Vagina (tissue), 2 donors: ENCODE measurements at regions not wholly inside any gene's neighbourhood (a gene's known extent, or its start where the extent isn't known, plus 50 kb on each side); places are given as distances from the start of the nearest gene placed in this dataset.

Experiments
- DNase-seq, 2 donors: peaks; one replicate each; pipeline ENCODE4 v3.0.0-alpha.2; 2017; ENCODE audit errors: extremely low spot score in 2 of 2
- H3K27ac ChIP-seq: fragments of 200-600 bp; sonication (generic); one replicate; pipeline ENCODE4 v1.5.1; 2019
- H3K27me3 ChIP-seq: fragments of 200-600 bp; sonication (generic); one replicate; pipeline ENCODE4 v1.5.1; 2019
- H3K36me3 ChIP-seq, 2 donors: fragments of 200-600 bp; sonication (generic); one replicate each; pipeline ENCODE4 v1.5.1; 2017 to 2019
- H3K4me1 ChIP-seq: fragments of 200-600 bp; sonication (generic); one replicate; pipeline ENCODE4 v1.5.1; 2019
- H3K4me3 ChIP-seq, 2 donors: fragments of 200-600 bp; sonication (generic); 1 replicate in 1 of 2; 2 replicates in 1 of 2; pipeline ENCODE4 v1.5.1; 2016 to 2019
- H3K9me3 ChIP-seq: fragments of 200-600 bp; sonication (generic); one replicate; pipeline ENCODE4 v1.5.1; 2019
- CTCF ChIP-seq, 3 experiments: fragments of 450-650 bp in 2 of 3; fragments of 200-600 bp in 1 of 3; sonication (generic) in 1 of 3; IDR thresholded peaks; one replicate each; pipeline ENCODE4 v1.5.1; 2017 to 2019; ENCODE audit warnings: antibody characterized with exemption in 3 of 3, mild to moderate bottlenecking in 2 of 3, moderate library complexity in 2 of 3
- POLR2A ChIP-seq, 2 donors: fragments of 450-650 bp; IDR thresholded peaks; one replicate each; pipeline ENCODE4 v1.6.1; 2017; ENCODE audit warnings: antibody characterized with exemption in 2 of 2, mild to moderate bottlenecking in 2 of 2, moderate library complexity in 2 of 2
- POLR2AphosphoS5 ChIP-seq, 2 donors: sonication (generic); formaldehyde crosslinking; IDR thresholded peaks; one replicate each; pipeline ENCODE4 v1.9.0; 2017; ENCODE audit warnings: antibody characterized with exemption in 2 of 2, mild to moderate bottlenecking in 2 of 2, low read depth in 1 of 2; ENCODE audit not compliant: insufficient read depth in 1 of 2
- intact Hi-C: fragments of 100-400 bp; cut with DNase I; formaldehyde crosslinking; loops from one replicate; pipeline ENCODE4 v1.15.1; 2023

GRCh38 chr1:221286399-221286798 lies 407.2 kb downstream of the HLX start:
- no peaks in the 10 kb centered on the region for H3K9me3 ChIP-seq
- intact Hi-C loops, result loop anchor here (10.0 kb wide), 1 partner anchor 88 kb away; no protein-coding TSS in a partner anchor
- no peak overlapping the region for H3K4me3 ChIP-seq
- no peaks in the 10 kb centered on the region for H3K36me3 ChIP-seq
- TF ChIP-seq POLR2AphosphoS5 (IDR thresholded peaks at IDR 0.05; ENCODE audit: insufficient read depth in 1 of 2, low read depth in 1 of 2), result no peak
- no peak for TF ChIP-seq CTCF (IDR thresholded peaks at IDR 0.05)
- TF ChIP-seq POLR2A (IDR thresholded peaks at IDR 0.05), result no peak
- no peaks in the 10 kb centered on the region for H3K27me3 ChIP-seq
- DNase-seq, result no peak
- H3K4me1 ChIP-seq, result peaks cover 11% of the 10 kb centered on the region
- no peak overlapping the region for H3K27ac ChIP-seq

- Histone ChIP-seq H3K27me3 (no peaks in the 10 kb centered on the region), H3K9me3 (no peaks in the 10 kb centered on the region), H3K27ac (no peak overlapping the region), H3K4me1 (no peaks in the 10 kb centered on the region), H3K4me3 (no peak overlapping the region), H3K36me3 (no peaks in the 10 kb centered on the region)
- TF ChIP-seq POLR2AphosphoS5 (IDR thresholded peaks at IDR 0.05; ENCODE audit: insufficient read depth in 1 of 2, low read depth in 1 of 2) (no peak), POLR2A (IDR thresholded peaks at IDR 0.05) (no peak), CTCF (IDR thresholded peaks at IDR 0.05) (no peak)
- DNase-seq, result no peak
- intact Hi-C loops, result loop anchor here (10.0 kb wide), 1 partner anchor 86 kb away; no protein-coding TSS in a partner anchor
Measured at GRCh38 chr1:221289103-221289502, 409.9 kb downstream of the HLX start.

DNA sequence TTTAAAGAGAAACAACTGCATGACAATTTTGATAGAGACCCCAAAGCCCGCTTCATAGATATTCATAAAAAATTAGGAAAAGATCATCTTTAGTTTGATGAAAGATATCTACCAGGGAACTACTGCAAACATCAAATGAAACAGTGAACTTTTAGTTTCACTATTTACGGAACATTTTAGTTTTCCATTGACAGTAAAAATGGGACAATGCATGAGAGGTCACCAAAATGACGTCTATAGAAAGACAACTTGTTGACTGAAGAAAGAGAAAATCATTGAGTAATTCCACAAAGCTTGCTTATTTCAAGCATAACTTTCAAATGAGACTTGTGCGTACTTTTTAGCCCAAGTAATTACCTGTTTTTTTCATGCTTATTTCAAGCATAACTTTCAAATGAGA lies 411.4 kb downstream of the HLX start:
- H3K36me3 ChIP-seq, result no peaks in the 10 kb centered on the region
- no peak for DNase-seq
- no peak overlapping the region for H3K27ac ChIP-seq
- TF ChIP-seq CTCF (IDR thresholded peaks at IDR 0.05), result no peak
- TF ChIP-seq POLR2AphosphoS5 (IDR thresholded peaks at IDR 0.05; ENCODE audit: insufficient read depth in 1 of 2, low read depth in 1 of 2), result no peak
- no peak for TF ChIP-seq POLR2A (IDR thresholded peaks at IDR 0.05)
- H3K9me3 ChIP-seq, result no peaks in the 10 kb centered on the region
- intact Hi-C loops, result no loop called here
- H3K4me3 ChIP-seq, result no peak overlapping the region
- H3K4me1 ChIP-seq, result no peaks in the 10 kb centered on the region
- H3K27me3 ChIP-seq, result no peaks in the 10 kb centered on the region

DNA sequence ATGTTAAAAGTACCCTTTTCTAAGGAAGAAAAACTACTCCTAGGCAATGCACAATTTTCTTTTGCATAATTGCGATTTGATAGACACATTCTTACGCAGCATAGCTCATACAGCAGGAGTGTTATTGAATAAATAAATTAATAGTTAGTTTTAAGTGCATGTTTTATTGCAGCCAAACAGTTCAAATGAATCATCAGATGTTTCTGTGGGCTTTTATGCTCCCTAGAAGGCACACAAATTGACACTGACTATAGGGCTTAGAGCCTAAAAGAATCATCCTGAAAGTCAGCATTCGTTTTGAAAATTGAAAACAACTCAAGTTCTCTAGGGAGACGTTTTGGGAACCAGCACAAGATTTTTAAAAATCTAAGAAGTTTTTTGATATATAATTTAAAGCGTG lies 411.9 kb downstream of the HLX start:
- DNase-seq, result no peak
- TF ChIP-seq CTCF (IDR thresholded peaks at IDR 0.05) (no peak), POLR2A (IDR thresholded peaks at IDR 0.05) (no peak), POLR2AphosphoS5 (IDR thresholded peaks at IDR 0.05; ENCODE audit: insufficient read depth in 1 of 2, low read depth in 1 of 2) (no peak)
- Histone ChIP-seq H3K4me3 (no peak overlapping the region), H3K27ac (no peak overlapping the region), H3K36me3 (no peaks in the 10 kb centered on the region), H3K27me3 (no peaks in the 10 kb centered on the region), H3K4me1 (no peaks in the 10 kb centered on the region), H3K9me3 (no peaks in the 10 kb centered on the region)
- intact Hi-C loops, result no loop called here

DNA sequence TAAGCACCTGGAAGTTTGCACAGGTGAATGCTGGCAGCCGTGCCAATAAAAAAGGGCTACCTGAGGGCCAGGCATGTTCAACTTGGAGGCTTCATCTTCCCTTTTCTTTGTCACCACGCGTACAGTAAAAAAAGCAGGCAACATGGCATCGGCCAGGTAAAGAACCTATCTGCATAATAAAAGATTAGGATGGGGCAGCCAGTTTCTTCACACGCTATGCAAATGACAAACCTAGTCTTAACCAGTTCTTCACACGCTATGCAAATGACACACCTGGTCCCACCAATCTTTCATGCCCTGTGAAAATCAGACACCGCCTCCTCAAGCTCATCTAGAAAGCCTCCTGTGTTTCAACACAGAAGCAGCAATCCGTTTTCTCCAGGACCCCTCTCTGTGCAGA lies 413.4 kb downstream of the HLX start:
- DNase-seq, result no peak
- intact Hi-C loops, result no loop called here
- H3K27me3 ChIP-seq, result no peaks in the 10 kb centered on the region
- TF ChIP-seq POLR2A (IDR thresholded peaks at IDR 0.05) (no peak), POLR2AphosphoS5 (IDR thresholded peaks at IDR 0.05; ENCODE audit: insufficient read depth in 1 of 2, low read depth in 1 of 2) (no peak), CTCF (IDR thresholded peaks at IDR 0.05) (no peak)
- no peaks in the 10 kb centered on the region for H3K4me1 ChIP-seq
- H3K27ac ChIP-seq, result no peak overlapping the region
- no peaks in the 10 kb centered on the region for H3K9me3 ChIP-seq
- H3K36me3 ChIP-seq, result no peaks in the 10 kb centered on the region
- no peak overlapping the region for H3K4me3 ChIP-seq
